HG03460 (cell line): ENCODE measurements at regions not wholly inside any gene's neighbourhood (a gene's known extent, or its start where the extent isn't known, plus 50 kb on each side); places are given as distances from the start of the nearest gene placed in this dataset.

Experiments
- ATAC-seq: cut with Tn5 transposase; IDR thresholded peaks from one replicate; pipeline ENCODE4 v1.9.1; 2021; ENCODE audit not compliant: unreplicated experiment

- ATAC-seq, result no peak
Measured at GRCh38 chr3:110711851-110712516, 359.6 kb upstream of the NECTIN3 start.

GRCh38 chr3:110727056-110727455, 344.6 kb upstream of the NECTIN3 start:
- no peak for ATAC-seq

GRCh38 chr3:110731148-110731547, 340.5 kb upstream of the NECTIN3 start:
- ATAC-seq, result no peak

- ATAC-seq, result no peak
Measured at GRCh38 chr3:110732420-110732819, 339.2 kb upstream of the NECTIN3 start.

- ATAC-seq, result no peak
Measured at GRCh38 chr3:110733045-110733444, 338.6 kb upstream of the NECTIN3 start.

GRCh38 chr3:110734524-110734923, 337.1 kb upstream of the NECTIN3 start:
- no peak for ATAC-seq

- ATAC-seq, result peak; percentile 87
Measured at GRCh38 chr3:110736332-110736731, 335.3 kb upstream of the NECTIN3 start.

- no peak for ATAC-seq
Measured at GRCh38 chr3:110738531-110738930, 333.1 kb upstream of the NECTIN3 start.

GRCh38 chr3:110741891-110742290, 329.7 kb upstream of the NECTIN3 start:
- no peak for ATAC-seq

GRCh38 chr3:110743202-110743601, 328.4 kb upstream of the NECTIN3 start:
- peak; percentile 87 for ATAC-seq

GRCh38 chr3:110743984-110744383, 327.6 kb upstream of the NECTIN3 start:
- ATAC-seq, result no peak

GRCh38 chr3:110744723-110745122, 326.9 kb upstream of the NECTIN3 start:
- ATAC-seq, result no peak

GRCh38 chr3:110749006-110749405, 322.6 kb upstream of the NECTIN3 start:
- ATAC-seq, result no peak

GRCh38 chr3:110750201-110750600, 321.4 kb upstream of the NECTIN3 start:
- ATAC-seq, result no peak

GRCh38 chr3:110752307-110752706, 319.3 kb upstream of the NECTIN3 start:
- ATAC-seq, result no peak

- no peak for ATAC-seq
Measured at GRCh38 chr3:110753516-110753915, 318.1 kb upstream of the NECTIN3 start.

GRCh38 chr3:110754212-110754916, 317.3 kb upstream of the NECTIN3 start:
- ATAC-seq, result no peak

GRCh38 chr3:110755345-110755744, 316.3 kb upstream of the NECTIN3 start:
- ATAC-seq, result no peak

- ATAC-seq, result no peak
Measured at GRCh38 chr3:110756705-110757104, 314.9 kb upstream of the NECTIN3 start.

- no peak for ATAC-seq
Measured at GRCh38 chr3:110758208-110758607, 313.4 kb upstream of the NECTIN3 start.

- no peak for ATAC-seq
Measured at GRCh38 chr3:110767156-110767555, 304.5 kb upstream of the NECTIN3 start.

GRCh38 chr3:110767838-110768237, 303.8 kb upstream of the NECTIN3 start:
- no peak for ATAC-seq
